H1 (cell line): ENCODE measurements at regions not wholly inside any gene's neighbourhood (a gene's known extent, or its start where the extent isn't known, plus 50 kb on each side); places are given as distances from the start of the nearest gene placed in this dataset.

Experiments
- CBX5 ChIP-seq: fragments of 300-800, 300-1000 bp; sonication (generic); IDR thresholded peaks from 2 replicates; pipeline ENCODE4 v1.7.1; 2016; ENCODE audit warnings: antibody characterized with exemption, low read length, low read depth
- JUND ChIP-seq: IDR thresholded peaks from 2 replicates; pipeline ENCODE4 v1.6.1; 2011; ENCODE audit warnings: mild to moderate bottlenecking, improper control_type of control experiment, low read length
- RAD21 ChIP-seq, 2 experiments: IDR thresholded peaks in 1 of 2; conservative IDR thresholded peaks in 1 of 2; 2 replicates each; pipeline ENCODE4 v1.6.1; 2011; ENCODE audit warnings: low read depth in 2 of 2, low read length in 2 of 2, improper control_type of control experiment in 1 of 2, inconsistent platforms in 1 of 2, mild to moderate bottlenecking in 1 of 2, moderate library complexity in 1 of 2
- RFX5 ChIP-seq: IDR thresholded peaks from 2 replicates; pipeline ENCODE4 v1.6.1; 2011; ENCODE audit warnings: low read depth, low read length, improper control_type of control experiment, borderline replicate concordance
- SUZ12 ChIP-seq: fragments of 200-600 bp; sonication (generic); IDR thresholded peaks from 2 replicates; pipeline ENCODE4 v1.6.1; 2012; ENCODE audit warnings: mild to moderate bottlenecking, inconsistent platforms, low read length, moderate library complexity, mixed read lengths
- YY1 ChIP-seq: IDR thresholded peaks from 2 replicates; pipeline ENCODE4 v1.6.1; 2011; ENCODE audit warnings: low read depth, mild to moderate bottlenecking, low read length
- TF ChIP-seq, protein P1 (sequence below): fragments of 300-600 bp; sonication (generic); IDR thresholded peaks from 2 replicates; pipeline ENCODE4 v1.7.1; 2012; ENCODE audit warnings: low read length, moderate library complexity, mild to moderate bottlenecking, inconsistent platforms; ENCODE audit not compliant: insufficient replicate concordance
- TF ChIP-seq, protein P2 (sequence below): IDR thresholded peaks from 2 replicates; pipeline ENCODE4 v1.6.1; 2012; ENCODE audit warnings: low read length, inconsistent platforms

GRCh38 chr16:29254676-29255495 is 151.6 kb downstream of the NPIPB11 start (continued):
- TF ChIP-seq, protein P1, sequence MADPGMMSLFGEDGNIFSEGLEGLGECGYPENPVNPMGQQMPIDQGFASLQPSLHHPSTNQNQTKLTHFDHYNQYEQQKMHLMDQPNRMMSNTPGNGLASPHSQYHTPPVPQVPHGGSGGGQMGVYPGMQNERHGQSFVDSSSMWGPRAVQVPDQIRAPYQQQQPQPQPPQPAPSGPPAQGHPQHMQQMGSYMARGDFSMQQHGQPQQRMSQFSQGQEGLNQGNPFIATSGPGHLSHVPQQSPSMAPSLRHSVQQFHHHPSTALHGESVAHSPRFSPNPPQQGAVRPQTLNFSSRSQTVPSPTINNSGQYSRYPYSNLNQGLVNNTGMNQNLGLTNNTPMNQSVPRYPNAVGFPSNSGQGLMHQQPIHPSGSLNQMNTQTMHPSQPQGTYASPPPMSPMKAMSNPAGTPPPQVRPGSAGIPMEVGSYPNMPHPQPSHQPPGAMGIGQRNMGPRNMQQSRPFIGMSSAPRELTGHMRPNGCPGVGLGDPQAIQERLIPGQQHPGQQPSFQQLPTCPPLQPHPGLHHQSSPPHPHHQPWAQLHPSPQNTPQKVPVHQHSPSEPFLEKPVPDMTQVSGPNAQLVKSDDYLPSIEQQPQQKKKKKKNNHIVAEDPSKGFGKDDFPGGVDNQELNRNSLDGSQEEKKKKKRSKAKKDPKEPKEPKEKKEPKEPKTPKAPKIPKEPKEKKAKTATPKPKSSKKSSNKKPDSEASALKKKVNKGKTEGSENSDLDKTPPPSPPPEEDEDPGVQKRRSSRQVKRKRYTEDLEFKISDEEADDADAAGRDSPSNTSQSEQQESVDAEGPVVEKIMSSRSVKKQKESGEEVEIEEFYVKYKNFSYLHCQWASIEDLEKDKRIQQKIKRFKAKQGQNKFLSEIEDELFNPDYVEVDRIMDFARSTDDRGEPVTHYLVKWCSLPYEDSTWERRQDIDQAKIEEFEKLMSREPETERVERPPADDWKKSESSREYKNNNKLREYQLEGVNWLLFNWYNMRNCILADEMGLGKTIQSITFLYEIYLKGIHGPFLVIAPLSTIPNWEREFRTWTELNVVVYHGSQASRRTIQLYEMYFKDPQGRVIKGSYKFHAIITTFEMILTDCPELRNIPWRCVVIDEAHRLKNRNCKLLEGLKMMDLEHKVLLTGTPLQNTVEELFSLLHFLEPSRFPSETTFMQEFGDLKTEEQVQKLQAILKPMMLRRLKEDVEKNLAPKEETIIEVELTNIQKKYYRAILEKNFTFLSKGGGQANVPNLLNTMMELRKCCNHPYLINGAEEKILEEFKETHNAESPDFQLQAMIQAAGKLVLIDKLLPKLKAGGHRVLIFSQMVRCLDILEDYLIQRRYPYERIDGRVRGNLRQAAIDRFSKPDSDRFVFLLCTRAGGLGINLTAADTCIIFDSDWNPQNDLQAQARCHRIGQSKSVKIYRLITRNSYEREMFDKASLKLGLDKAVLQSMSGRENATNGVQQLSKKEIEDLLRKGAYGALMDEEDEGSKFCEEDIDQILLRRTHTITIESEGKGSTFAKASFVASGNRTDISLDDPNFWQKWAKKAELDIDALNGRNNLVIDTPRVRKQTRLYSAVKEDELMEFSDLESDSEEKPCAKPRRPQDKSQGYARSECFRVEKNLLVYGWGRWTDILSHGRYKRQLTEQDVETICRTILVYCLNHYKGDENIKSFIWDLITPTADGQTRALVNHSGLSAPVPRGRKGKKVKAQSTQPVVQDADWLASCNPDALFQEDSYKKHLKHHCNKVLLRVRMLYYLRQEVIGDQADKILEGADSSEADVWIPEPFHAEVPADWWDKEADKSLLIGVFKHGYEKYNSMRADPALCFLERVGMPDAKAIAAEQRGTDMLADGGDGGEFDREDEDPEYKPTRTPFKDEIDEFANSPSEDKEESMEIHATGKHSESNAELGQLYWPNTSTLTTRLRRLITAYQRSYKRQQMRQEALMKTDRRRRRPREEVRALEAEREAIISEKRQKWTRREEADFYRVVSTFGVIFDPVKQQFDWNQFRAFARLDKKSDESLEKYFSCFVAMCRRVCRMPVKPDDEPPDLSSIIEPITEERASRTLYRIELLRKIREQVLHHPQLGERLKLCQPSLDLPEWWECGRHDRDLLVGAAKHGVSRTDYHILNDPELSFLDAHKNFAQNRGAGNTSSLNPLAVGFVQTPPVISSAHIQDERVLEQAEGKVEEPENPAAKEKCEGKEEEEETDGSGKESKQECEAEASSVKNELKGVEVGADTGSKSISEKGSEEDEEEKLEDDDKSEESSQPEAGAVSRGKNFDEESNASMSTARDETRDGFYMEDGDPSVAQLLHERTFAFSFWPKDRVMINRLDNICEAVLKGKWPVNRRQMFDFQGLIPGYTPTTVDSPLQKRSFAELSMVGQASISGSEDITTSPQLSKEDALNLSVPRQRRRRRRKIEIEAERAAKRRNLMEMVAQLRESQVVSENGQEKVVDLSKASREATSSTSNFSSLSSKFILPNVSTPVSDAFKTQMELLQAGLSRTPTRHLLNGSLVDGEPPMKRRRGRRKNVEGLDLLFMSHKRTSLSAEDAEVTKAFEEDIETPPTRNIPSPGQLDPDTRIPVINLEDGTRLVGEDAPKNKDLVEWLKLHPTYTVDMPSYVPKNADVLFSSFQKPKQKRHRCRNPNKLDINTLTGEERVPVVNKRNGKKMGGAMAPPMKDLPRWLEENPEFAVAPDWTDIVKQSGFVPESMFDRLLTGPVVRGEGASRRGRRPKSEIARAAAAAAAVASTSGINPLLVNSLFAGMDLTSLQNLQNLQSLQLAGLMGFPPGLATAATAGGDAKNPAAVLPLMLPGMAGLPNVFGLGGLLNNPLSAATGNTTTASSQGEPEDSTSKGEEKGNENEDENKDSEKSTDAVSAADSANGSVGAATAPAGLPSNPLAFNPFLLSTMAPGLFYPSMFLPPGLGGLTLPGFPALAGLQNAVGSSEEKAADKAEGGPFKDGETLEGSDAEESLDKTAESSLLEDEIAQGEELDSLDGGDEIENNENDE = no peak
- TF ChIP-seq RFX5 (no peak), RAD21 (IDR thresholded peaks at IDR 0.05 in 1 of 2, conservative IDR thresholded peaks at IDR 0.05 in 1 of 2; ENCODE audit: low read depth in 2 of 2, low read length in 2 of 2) (no peak), JUND (no peak), SUZ12 (no peak), YY1 (no peak), CBX5 (no peak)
- TF ChIP-seq, protein P2, sequence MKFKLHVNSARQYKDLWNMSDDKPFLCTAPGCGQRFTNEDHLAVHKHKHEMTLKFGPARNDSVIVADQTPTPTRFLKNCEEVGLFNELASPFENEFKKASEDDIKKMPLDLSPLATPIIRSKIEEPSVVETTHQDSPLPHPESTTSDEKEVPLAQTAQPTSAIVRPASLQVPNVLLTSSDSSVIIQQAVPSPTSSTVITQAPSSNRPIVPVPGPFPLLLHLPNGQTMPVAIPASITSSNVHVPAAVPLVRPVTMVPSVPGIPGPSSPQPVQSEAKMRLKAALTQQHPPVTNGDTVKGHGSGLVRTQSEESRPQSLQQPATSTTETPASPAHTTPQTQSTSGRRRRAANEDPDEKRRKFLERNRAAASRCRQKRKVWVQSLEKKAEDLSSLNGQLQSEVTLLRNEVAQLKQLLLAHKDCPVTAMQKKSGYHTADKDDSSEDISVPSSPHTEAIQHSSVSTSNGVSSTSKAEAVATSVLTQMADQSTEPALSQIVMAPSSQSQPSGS = no peak
